Sigmoid colon (tissue), 4 donors: ENCODE measurements at regions not wholly inside any gene's neighbourhood (a gene's known extent, or its start where the extent isn't known, plus 50 kb on each side); places are given as distances from the start of the nearest gene placed in this dataset.

Source experiments
- POLR2AphosphoS5 ChIP-seq, 4 donors: sonication (generic); formaldehyde crosslinking; IDR thresholded peaks; one replicate each; pipeline ENCODE4 v1.6.1; 2017; ENCODE audit warnings: antibody characterized with exemption in 4 of 4
- TF ChIP-seq, protein P1 (sequence below), 4 experiments: fragments of 450-650 bp in 3 of 4; fragments of 200-600 bp in 1 of 4; IDR thresholded peaks; one replicate each; pipeline ENCODE4 v1.5.1; 2016 to 2019; ENCODE audit warnings: antibody characterized with exemption in 4 of 4, mild to moderate bottlenecking in 3 of 4, moderate library complexity in 2 of 4

DNA sequence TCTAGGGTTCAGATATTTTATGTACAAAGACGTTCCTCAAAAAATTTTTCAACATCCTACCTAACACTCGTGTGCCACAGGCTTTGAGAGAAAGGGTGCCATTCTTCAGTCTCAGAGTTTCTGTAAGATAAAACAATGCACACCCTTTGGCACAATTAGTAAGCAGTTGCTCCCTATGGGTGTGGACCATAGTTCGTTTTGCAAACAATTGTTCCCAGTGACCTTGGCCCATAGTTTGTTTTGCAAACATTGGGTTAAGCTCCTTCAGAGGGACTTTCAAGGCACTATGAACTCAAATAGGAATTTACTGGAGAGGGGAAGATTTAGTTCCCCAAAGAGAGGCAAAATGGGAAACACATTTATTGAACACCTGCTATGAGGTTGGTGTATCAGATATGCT is 220.3 kb upstream of the CA10 start:
- TF ChIP-seq, protein P1, sequence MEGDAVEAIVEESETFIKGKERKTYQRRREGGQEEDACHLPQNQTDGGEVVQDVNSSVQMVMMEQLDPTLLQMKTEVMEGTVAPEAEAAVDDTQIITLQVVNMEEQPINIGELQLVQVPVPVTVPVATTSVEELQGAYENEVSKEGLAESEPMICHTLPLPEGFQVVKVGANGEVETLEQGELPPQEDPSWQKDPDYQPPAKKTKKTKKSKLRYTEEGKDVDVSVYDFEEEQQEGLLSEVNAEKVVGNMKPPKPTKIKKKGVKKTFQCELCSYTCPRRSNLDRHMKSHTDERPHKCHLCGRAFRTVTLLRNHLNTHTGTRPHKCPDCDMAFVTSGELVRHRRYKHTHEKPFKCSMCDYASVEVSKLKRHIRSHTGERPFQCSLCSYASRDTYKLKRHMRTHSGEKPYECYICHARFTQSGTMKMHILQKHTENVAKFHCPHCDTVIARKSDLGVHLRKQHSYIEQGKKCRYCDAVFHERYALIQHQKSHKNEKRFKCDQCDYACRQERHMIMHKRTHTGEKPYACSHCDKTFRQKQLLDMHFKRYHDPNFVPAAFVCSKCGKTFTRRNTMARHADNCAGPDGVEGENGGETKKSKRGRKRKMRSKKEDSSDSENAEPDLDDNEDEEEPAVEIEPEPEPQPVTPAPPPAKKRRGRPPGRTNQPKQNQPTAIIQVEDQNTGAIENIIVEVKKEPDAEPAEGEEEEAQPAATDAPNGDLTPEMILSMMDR (IDR thresholded peaks at IDR 0.05): no peak
- TF ChIP-seq POLR2AphosphoS5 (IDR thresholded peaks at IDR 0.05): no peak
